Neural progenitor cell (in vitro differentiated cells): ENCODE measurements at regions not wholly inside any gene's neighbourhood (a gene's known extent, or its start where the extent isn't known, plus 50 kb on each side); places are given as distances from the start of the nearest gene placed in this dataset.

Source experiments
- CTCF ChIP-seq: fragments of 200-600 bp; sonication (generic); IDR thresholded peaks from 2 replicates; pipeline ENCODE4 v1.5.1; 2017; ENCODE audit warnings: antibody characterized with exemption, mild to moderate bottlenecking
- EZH2 ChIP-seq: fragments of 200-600 bp; sonication (generic); IDR thresholded peaks from 2 replicates; pipeline ENCODE4 v1.6.1; 2017; ENCODE audit warnings: antibody characterized with exemption, mild to moderate bottlenecking, moderate library complexity
- EZH2phosphoT487 ChIP-seq: fragments of 200-600 bp; sonication (generic); IDR thresholded peaks from 2 replicates; pipeline ENCODE4 v1.6.1; 2017; ENCODE audit warnings: antibody characterized with exemption

- TF ChIP-seq CTCF (no peak), EZH2 (no peak), EZH2phosphoT487 (no peak)
These were observed 169.3 kb downstream of the CD83 start for GRCh38 chr6:14286634-14287428.
